HG03159 (cell line): ENCODE measurements at regions not wholly inside any gene's neighbourhood (a gene's known extent, or its start where the extent isn't known, plus 50 kb on each side); places are given as distances from the start of the nearest gene placed in this dataset.
"Not testable (repeated sequence)": the region's sequence is repeated elsewhere in the genome, so short reads cannot be mapped to it uniquely, and the experiment has no call there.

Experiments used
- ATAC-seq: cut with Tn5 transposase; IDR thresholded peaks from one replicate; pipeline ENCODE4 v1.9.1; 2021; ENCODE audit warnings: mild to moderate bottlenecking, moderate library complexity; ENCODE audit not compliant: unreplicated experiment

DNA sequence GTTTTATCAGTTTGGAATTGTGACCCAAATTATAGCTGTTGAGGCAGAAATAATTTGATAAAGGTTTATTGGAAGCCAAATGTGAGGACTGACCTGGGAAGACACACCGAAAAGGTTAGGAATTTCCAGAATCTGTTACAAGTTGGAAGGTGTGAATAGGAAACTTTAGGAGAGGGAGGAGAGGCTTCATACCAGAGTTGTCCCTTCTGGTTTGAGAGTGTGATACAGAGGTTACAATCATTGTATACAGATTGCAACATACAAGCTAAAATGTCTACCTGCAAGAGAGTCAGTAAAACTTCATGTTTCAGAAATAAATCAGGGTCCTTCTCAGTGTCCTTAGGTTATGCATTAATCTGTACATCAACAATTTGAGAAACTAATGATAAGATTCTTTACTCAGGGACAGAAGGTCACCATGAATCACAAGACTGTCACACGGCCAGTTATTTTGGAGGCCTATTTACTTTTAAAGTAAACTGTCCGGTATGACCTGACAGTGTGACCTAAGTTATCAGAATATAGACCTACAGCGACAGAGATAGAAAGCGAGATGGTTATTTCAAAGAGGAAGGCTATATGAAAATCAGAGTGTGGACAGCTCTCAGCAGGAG, 204.9 kb upstream of the CTNND2 start:
- no peak for ATAC-seq

DNA sequence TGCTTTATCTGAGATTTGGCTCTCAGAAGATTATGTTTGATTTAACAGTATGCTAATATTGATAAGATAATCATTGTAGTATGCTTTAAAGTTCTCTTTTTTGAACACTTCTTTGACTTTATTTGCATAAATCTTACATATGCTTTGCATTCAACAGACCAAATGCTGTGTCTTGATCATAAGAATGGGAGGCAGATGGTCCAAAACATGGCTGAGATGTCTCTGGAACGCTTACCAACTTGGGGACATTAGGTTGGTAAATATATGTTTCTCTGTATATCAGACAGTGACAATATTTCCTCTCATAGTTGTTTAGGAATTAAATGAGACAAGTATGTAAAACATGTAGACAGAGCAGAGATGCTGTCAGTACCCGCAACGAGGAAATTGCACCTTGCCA, 197.9 kb upstream of the CTNND2 start:
- ATAC-seq: no peak

DNA sequence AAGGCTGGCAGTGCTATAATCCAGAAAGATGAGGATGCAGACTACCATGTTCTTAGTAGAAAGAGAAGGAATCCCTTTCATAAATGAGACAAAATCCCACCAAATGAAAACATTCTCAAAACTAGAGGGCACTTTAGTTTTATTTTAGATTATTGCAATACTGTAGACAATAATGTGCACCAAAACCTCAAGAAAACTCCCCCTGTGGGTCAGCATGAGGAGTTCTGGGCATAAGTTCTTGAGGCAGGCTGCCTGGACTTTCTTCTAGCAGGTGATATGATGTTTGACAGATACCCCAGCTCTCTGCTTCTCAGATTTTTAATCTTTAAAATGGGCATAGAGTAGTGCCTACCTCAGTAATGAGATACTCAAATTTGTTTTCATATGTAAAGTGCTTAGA, 196.3 kb upstream of the CTNND2 start:
- no peak for ATAC-seq

DNA sequence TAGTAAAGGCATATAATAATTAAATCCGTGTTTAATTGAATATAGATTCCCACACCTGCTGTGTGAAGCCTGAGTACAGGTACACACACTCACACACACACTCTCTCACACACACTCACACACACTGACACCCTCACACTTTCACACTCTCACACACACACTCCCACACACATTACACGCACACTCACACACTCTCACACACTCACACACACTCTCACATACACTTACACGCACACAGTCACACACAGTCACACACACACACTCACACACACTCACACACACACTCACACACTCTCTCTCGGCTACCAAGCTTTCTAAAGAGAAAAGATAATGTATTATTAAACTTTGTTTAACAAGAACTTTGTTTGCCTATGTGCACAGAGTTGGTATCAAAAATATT, 195.1 kb upstream of the CTNND2 start:
- ATAC-seq: no peak

DNA sequence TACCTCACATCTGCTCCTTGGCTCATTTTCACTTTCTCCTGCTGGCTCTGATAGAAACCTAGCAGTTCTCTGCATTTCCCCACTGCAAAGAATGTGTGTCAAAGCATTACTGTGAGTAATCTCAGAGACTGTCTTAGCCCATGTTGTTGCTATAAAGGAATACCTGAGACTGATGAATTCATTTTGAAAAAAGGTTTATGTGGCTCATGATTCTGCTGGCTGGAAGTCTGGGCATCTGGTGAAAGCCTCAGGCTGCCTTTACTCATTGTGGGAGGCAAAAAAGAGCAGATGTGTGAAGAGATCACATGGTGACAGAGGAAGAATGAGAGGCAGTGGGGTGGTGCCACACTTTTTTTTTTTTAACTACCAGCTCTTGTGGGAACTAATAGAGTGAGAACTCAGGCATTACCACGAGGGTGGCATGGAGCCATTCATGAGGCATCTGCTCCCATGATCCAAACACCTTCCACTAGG, 191.6 kb upstream of the CTNND2 start:
- peak; percentile 74 for ATAC-seq

DNA sequence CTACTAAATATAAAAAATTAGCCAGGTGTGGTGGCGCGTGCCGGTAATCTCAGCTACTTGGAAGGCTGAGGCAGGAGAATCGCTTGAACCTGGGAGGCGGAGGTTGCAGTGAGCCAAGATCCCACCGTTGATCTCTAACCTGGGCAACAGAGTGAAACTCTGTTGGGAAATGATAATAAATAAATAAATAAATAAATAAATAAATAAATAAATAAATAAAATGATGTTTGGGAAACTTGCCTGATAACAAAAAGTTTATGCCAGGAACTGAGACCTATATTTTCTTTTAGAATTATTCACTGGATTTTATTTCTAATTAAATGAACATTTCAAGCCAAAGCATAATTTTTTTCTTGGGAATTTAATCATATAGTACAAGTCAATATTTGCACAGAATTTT, 189.3 kb upstream of the CTNND2 start:
- ATAC-seq: no peak

DNA sequence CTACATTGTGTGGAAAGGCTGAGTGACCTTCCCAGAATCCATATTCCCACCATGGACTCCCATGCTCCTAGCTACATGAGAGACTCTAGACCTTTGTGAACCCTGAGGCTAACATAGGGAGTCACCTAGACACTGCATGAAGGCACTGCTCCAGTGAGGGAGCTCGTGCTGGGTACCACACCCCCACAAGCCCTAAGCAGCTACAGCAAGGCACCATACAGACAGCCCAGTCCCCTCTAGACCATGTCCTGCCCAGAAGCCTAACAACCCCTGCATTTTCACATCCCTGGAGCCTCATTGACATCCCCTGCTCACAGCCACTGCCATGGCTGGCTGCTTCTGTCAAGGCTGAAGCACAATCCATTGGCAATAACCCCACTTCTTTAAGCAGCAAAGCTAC, 176.5 kb upstream of the CTNND2 start:
- ATAC-seq: no peak

DNA sequence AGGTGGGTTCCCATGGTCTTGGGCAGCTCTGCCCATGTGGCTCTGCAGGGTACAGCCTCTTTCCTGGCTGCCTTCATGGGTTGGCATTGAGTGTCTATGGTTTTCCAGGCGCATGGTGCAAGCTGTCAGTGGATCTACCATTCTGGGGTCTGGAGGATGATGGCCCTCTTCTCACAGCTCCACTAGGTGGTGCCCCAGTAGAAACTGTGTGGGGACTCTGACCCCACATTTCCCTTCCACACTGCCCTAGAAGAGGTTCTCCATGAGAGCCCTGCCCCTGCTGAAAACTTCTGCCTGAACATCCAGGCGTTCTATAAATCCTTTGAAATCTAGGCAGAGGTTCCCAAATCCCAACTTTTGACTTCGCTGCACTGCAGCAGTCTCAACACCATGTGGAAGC, 174.0 kb upstream of the CTNND2 start:
- not testable (repeated sequence) for ATAC-seq

DNA sequence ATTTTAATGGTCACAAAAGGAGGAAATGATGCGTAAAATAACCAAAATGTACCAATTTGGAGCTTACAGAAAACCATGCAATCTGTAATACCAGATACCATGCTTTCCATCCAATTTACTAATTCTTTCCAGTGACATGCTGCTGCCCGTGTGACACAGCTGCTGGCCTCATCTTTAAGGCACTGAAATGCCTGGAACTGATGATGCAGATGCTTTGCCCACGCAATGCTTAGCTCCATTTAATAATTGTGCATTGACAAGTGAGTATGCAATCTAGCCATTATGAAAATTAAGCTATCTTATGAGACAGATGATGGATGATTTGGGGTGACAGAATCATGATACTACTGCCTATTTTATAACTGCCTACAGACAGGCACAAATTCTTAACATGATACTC, 169.2 kb upstream of the CTNND2 start:
- no peak for ATAC-seq

DNA sequence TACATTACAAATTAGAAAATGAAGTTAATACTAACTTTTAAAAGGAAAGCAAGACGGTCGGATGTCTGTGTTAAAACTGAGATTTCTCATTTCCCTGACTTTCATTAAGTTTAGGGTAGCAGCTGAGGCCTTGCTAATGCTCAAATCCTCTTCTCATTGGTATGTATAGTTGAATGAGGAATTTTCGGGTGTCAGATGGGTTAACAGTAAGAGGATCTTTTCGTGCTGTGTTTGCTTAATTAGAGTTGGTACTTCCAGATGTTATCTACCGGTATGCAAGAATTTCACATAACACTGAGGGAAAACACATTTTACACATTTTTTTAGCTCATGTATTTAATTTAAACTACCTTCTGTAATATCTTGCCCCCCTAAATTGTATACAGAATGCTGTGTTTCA, 168.2 kb upstream of the CTNND2 start:
- no peak for ATAC-seq

DNA sequence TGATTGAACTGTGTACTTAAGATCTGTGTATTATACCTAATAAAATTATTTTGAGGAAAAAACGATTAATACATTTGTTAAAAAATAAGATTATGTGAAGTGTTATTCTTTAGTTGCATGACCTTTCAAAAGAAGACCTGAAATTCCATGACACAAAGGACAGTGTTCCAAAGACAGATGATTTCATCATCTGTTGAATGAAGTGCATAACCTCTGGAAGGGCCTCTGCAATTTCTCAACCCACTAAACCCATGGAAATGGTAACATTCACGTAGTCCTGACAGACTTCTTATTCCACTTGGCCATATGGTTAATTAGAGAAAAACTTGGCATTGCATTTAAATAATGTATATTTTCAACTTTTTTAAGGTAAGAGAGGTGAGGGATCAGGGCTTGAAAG, 167.2 kb upstream of the CTNND2 start:
- ATAC-seq: no peak

DNA sequence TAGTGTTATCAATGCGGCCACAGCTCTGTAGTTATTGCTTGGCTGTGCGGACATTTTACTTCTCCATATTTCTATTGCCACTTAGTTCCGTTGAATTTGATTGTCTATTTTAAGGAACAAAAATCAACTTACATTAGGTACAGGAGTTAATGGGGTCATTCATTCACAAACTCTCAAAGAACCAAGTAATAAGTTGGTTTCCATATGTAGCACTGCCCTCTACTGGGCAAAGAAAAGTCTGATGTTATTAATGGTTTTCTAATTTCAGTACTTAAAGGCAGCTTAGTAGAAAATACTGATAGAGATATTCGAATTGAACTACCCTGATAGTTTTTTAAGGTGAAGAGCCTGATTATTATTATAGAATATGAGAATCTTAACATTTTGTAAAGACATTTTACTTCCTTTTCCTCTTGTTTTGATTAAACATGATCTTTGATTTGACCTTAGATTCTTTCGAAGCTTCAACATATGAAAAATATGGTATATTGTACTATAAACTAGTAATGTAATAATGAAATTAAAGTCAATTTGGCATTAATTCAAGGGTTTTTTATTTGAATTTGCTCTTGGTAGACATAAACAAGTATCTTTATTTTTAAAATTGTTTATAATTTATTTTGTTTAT, 119.5 kb upstream of the CTNND2 start:
- ATAC-seq: peak; percentile 72

DNA sequence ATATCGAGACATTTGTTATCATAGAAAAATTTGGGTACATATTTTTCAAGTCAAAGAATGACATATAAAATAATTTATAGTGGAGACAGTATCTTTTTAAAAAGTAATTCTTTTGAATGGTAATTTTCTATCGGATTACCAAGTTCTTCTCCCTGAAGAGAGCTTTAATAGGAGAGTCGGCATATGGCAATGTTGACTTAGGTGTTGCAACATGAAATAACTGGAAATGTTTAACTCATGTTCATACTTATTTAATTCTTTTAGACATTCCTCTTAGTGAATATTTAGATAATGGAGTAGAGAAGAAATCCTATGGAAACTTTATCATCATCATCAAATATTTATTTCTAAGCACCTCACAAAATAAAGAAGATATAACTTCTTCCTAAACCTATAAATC, 118.2 kb upstream of the CTNND2 start:
- ATAC-seq: no peak

DNA sequence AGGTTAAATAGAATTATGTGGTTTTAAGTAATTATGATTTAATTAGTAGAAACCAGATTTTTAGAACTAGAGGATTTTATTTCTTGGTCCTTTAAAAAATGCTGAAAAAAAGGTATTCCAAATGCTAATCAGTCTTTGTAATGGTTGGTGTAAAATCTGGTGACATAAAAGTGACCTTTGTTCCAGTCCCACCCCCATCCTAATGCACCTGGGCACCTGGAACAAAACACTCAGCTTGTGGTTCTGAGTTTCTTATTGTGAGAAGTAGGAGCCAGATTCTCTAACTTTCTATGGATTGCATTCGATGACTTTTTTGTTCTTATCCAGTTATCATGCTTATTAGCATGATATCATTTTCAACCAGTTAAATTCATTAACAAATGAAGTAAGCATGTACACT, 115.1 kb upstream of the CTNND2 start:
- ATAC-seq: no peak

DNA sequence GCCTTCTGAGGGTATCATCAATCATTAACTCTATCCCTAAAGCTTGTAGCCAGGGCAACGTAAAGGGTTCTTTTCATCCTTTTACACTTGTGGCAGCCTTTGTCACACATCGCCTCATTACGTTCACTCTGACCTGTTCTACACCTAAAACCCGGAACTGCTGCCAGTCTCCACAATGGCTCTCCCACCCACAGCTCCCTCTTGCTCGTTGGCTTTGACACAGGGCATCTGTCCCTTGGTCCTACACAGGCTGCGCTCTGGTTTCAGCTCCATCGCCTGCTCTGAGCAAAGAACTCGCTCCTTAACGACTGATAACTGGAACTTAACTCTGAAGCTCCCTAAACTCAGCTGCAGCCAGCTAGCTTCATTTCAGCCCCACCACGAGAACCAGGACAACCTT, 112.8 kb upstream of the CTNND2 start:
- no peak for ATAC-seq

DNA sequence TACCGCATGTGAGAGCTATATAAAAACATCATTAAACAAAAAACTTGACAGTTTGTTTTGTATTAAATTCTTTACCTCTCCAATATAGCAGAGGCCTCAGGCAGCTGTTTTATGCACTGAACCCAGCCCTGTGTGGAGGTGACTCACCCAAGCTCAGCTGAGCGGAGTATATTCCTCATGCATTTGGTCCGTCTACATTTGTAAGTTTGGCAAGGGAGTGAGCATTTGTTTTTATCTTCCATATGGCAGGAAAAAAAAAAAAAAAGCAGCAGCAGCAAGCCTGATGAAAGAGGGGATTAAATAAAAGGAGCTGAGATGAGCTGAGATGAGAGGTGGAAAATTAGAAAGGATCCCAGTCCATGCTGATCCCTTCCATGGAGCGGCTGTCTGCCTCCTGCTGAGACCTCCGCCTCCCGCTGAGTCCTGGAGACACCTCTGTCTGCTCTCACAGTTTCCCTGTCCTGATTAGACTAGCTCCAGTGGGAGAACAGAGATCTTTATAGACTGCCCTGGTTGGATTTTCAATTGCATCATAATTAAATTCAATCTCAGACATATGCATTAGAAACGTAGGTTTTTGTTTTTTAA, 112.0 kb upstream of the CTNND2 start:
- ATAC-seq: no peak

DNA sequence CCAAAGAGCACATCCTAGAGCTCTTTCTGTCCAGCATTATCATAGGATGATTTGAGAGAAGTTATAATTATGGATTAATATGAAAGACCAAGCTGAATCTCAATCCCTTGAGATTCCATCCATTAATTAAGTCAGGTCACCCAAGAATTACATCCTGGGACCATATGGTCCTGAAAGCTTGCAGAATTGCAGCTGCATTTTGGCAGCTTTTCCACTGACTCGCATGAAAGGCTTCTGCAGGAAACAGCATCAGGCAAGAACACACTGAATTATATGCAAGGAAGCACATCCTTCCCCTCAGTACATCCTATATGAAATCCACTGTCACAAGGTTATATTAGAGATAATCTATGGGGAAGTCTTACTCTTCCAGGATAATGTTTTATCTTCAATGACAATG, 109.1 kb upstream of the CTNND2 start:
- ATAC-seq: no peak

DNA sequence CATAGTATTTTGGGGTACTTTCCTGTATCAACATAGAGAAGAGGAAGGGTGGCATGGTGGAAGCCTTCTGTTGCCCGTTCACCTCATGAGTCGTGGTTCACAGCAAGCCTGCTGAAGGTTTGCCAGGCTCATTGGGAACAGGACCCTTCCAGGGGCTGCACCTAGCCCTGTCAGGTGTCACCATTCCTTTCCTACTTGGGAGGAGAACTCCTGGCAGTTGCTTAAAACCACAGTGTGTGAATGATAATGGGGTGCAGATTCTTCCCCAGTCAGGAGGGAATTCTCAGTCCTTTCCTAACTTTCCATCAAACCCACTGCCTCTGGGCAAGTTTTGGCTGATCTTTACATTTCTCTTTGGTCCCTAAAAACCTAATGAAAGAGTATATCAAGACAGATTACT, 99.4 kb upstream of the CTNND2 start:
- ATAC-seq: no peak

DNA sequence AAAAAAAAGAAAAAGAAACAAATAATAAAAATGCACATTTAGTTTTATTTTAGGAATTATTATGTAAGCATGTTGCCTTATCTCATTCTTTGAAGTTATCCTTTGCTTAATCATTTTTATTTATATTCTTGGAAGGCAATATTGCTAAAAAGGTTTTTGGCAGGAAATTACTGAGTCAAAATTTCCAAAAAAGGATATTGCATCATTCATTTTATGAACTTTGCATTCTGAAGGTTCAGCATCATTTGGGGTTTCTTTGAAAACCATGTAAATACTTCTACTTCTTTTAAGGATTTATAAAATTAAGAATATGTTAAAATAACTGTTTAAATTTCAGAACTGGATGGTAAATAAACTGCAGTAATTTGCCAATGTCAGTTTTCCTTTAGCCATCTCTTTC, 94.2 kb upstream of the CTNND2 start:
- no peak for ATAC-seq

DNA sequence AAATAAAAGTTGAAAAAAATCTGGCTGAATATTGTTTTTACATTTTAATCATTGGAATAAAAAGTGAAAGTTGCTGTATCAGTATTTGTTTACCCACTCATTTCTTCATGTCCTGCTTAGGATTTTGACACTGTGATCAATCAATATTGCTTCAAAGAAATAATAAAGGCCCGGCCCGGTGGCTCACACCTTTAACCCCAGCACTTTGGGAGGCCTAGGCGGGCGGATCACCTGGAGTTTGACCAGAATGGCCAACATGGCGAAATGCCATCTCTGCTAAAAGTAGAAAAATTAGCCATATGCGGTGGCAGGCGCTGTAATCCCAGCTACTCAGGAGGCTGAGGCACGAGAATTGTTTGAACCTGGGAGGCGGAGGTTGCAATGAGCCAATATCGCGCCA, 93.7 kb upstream of the CTNND2 start:
- no peak for ATAC-seq

DNA sequence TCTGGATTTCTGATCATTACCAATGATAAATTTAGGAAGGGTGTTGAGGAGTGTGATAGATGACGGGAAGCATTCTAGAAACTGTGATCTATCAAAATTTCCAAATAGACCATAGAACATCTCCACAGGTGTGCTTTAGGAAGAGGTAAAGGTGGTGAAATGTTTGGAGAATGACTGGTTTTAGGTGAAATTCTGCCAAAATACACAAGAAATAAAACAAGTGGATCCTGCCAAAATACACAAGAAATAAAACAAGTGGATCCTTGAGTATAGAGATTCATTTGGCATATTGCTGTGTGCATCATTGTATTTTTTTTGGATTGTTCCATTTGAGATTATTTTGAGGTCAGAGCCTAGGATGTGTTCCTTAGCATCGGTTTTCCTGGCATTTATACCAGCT, 88.3 kb upstream of the CTNND2 start:
- ATAC-seq: no peak

DNA sequence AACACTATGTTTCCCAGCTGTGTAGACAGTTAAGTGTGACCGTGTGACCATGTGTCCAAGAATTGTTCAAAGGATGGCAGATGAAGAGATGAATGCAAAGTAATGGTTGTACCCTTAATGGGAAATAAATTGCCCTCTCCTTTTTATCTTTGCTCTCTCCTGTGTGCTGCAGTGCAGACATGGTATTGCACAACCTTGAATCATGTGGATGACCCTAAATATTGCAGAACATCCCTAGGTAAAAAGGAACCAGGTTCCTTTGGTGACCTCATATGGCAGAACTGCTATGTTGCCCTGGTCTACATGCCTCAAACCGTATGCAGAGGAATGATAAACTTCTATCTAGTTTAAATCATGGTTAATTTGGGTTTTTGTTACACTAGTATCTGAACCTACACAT, 81.7 kb upstream of the CTNND2 start:
- ATAC-seq: no peak

DNA sequence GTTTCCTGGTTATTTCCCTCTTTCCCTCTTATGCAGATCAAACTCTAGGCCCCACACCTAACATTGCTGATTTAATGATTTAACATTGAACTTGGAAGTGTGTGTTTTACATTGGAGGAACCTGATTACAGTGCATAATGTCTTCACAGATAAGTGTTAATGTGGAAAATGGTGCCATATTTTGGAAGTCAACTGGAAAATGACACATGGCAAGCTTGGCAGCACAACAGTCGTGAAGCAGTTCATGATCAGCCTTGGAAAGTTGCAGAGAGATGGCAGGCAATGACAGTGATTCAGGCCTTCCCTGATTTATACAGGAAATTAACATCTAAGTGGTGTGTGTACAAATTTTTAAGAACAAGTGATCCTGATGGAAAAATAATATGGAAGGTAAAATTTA, 80.0 kb upstream of the CTNND2 start:
- no peak for ATAC-seq
